CD4-positive, alpha-beta T cell treated with Interleukin-15 for 4 hours (primary cell): ENCODE measurements at regions not wholly inside any gene's neighbourhood (a gene's known extent, or its start where the extent isn't known, plus 50 kb on each side); places are given as distances from the start of the nearest gene placed in this dataset.
A peak's percentile ranks its signal among the peaks of the same experiment; 100 is the strongest.

Source experiments
- DNase-seq: peaks from one replicate; pipeline ENCODE4 v3.0.0-alpha.2; 2020; ENCODE audit warnings: low spot score

DNA sequence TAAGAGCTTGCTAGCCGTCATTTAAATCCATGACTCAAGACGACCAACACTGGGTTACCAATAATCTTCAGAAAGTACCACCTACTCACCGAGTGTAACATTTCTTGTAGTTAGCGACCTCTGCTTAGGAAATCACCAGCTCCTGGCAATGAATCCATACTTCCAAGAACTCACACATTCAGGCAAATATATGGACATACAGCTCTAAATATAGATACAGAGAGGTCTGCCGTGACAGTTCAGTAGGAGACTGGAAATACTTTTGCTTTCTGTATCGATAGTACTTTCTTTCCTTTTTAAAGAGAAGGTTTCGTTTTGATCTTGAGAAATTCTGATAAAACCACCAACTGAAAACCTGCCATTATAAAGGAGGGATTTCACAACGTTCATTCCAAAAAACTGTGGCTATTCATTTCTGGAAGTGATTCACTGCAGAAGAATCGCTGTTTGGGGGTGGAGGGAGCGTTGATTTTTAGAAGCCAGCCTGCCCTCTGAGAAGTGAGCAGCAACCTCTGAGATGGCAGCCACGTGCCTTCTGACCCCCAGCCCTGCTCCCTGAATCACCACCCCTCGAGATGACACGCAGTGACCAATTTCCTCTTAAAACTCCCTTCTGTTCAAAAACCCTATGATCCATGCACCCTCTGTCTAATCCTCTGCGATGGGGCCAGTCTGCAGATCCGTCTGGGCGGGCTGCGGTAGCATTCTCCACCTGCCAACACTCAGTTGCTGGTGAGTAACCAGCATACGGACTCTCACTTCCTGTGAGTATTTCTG lies 179.0 kb upstream of the KLF14 start:
- peak; percentile 92 for DNase-seq

DNA sequence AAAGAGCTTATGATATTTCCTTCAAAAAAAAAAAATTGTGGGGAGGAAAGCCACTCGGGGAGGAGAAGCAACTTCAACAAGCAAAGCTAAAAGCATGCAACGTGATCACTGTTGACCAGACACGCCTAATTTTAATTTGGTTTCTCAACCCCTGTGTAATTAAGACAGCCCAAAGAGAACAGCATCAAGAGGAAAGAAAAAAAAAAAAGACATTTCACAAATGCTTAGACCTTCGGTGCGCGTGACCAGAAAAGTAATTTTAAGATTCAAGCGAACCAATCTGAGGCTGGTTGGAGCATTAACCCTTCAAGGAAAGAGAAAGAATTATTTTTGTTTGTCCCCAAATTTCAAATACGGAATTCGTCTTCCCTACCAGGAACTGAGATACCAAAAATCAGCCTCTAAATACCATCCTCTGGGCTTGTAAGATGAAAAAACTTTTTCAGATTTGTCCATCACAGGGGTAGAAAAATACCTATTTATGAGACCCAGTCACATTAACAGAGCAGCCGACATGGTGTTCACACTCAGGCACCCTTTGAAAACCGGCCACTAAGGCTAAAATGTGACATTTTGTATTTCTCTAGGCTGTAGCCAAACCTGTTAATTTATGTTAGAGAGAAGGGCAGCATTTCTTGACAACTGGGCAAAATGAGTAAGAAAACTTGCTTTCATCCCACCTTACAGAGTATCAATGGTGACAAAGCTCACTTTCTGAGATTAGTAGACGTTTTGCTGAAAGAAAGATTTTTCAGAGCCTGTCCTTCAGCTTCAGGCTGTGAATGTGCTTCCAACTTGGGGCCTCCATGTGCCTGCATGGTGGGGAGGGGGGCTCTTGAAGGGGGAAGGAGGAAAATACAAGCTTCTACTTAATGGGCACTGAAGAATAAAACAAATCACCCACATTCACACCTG lies 179.9 kb upstream of the KLF14 start:
- DNase-seq, result no peak

DNA sequence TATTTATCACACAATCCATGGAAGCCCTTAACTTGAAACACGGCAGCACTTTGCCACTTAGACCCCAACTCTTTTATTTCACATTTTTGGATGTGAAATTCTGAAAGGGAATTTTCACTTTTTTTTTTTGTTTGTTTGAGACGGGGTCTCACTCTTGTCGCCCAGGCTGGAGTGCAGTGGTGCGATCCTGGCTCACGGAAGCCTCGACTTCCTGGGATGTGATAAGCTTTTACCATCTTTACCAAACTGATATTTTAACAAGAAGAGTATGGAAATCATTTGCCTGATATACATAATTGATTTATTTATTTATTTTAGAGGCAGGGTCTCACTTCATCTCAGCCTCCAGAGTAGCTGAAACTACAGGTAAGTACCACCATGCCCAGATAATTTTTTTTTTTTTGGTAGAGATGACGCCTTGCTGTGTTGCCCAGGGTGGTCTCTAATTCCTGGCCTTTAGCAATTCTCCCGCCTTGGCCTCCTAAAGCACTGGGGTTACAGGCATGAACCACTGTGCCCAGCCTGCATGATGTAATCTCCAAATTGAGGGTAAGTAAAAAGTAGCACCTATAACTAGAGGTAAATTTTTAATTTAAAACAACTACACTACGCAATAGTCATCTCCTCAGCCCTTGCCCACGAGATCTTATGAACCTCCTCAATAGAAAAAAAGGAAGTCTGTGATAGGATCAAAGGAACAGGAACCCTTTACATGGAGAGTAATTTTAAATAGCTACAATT lies 180.7 kb upstream of the KLF14 start:
- no peak for DNase-seq

DNA sequence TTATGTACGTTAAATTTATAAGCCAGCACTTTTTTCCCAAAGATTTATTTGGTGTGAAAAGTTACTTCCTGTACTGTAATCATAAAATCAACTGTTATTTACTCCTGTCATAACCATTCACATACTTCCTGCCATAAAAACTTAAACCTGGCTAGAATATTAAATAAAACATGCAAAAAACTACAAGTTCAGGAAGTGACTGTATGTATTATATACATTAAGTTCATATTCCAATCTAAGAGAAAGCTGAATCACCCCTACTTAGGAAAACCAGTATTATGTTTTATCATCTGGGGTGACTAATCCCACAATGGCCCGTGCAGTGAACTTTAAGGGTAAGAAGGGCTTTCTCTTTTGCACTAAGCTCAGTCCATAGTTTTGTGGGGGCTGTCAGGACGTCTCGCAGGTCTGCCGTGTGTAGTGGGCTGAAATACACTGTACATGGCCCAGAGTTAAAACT lies 183.7 kb upstream of the KLF14 start:
- no peak for DNase-seq

DNA sequence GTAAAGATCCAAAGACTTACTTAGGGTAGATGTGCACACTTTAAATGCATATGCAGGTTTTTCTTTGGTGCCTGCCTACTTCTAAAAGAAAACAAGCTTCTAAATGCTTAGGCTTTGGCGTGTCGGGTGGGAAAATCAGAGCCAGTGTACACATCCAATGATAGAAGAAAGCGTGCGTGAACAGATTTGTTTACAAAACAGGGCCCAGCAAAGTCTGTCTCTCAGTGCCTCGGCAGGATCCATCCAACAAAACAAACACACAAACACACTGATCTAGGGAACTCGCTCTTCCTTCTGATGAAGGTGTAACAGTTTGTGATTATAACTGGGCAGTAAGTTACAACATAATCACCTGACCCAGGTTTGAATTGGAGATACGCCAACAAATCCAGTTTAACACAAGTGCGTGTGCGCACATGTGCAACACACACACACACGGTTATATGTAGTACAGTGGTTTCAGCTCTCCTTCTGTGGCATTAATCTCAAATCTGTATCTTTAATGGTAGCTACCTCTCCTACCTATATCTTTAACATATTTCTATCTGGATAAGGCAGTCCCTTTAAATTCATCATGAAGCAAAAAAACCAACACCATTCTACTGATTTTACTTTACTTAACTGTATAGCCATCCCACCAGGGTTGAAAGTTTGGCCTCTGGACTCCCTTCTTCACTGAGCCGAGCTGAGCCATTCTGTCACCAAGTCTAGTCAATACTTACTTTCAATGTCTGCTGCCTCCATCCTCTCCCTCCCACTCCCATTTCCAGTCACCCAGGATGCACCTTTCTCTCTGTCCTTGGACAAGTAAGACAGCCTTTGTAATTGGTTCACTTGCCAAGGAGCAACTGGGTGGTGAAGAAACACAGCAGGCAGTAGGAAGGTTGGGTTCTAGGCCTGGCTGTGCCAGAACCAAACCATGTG lies 184.4 kb upstream of the KLF14 start:
- DNase-seq, result no peak

DNA sequence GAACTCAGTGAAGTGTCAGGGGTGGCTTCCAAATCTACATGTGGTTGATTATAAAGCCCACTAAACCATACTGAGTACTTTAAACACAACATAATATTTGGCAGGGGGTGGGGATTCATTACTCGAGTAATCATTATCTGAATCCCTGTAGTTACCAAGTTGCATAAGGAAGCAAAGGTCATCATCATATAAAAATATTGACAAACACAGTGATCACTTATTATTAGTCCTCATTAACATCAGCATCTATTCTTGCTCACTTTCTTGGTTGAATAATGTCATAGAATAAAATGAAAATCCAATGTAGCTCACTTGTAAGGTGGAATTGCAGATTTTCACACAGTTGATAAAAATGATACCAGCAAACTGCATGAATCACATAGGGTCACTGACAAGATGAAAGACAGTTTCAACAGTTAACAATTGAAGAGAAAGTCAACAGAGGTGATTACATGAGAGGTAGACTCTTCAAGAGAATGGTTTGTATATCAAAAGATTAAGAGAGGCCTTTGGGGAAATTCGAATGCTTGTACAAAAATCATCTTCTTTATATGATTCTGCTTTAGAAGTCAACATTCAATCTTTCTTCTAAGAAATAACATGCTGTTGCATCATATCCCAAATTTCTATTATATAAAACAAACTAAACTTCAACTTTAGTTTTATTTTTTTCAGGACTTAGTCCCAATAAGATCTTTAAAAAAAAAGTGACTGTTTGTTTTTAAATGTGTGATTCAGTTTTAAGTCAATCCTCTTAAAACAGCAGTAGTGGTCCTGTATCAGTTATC lies 185.5 kb upstream of the KLF14 start:
- DNase-seq, result no peak

DNA sequence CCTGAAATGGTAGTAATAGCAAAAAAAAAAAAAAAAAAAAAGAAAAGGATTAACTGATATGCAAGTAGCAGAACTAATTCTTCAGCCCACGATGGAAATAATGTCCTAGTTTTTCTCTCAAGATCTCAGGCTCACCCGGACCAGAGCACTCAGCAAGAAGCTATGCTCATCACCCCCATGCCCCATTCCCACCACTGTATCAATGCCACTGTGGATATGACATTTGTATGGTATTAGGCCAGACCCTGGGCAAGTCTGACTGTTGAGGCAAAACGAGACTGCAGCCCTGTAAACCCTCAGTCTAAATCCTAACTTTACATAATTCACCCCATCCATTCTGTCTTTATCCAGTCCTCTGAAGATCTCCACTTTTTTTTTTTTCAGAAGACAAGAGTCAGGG lies 186.1 kb upstream of the KLF14 start:
- DNase-seq, result no peak

DNA sequence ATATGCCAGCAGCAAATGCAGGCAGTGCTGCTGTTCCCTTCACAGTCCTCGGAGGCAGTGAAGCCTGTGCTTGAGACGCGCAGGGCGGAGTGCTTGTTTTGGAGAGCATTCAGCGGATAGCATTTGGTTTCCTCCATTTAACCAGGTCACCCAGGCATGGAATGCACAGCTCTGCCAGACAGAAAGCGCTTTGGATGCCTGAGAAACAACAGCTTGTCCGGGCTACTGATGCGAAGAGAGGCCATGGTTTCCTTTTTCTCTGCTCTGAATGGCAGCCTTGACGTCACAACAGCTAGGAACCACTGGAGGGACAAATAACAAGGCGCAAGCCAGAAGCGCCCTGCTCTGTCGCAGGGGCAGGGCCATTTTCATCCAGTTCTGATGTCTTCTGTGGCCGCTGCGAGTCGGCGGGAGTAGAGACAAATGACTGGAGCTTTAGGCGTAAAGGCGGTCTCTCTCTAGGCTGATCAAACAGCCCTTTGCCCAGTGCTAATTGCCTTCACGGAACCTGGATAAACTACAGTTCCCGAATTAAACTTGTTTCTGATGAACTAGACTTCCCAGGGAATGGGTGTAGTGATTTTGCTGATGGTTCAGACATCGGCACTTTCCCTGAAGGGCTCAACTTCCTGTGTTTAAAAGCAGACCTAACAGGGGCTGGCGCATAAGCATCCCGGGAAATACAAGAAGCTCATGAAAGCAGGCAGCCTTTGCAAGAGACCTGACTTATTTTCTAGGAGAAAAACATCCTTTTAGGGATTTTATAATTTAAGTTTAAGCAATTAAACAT lies 187.6 kb upstream of the KLF14 start:
- DNase-seq, result no peak

DNA sequence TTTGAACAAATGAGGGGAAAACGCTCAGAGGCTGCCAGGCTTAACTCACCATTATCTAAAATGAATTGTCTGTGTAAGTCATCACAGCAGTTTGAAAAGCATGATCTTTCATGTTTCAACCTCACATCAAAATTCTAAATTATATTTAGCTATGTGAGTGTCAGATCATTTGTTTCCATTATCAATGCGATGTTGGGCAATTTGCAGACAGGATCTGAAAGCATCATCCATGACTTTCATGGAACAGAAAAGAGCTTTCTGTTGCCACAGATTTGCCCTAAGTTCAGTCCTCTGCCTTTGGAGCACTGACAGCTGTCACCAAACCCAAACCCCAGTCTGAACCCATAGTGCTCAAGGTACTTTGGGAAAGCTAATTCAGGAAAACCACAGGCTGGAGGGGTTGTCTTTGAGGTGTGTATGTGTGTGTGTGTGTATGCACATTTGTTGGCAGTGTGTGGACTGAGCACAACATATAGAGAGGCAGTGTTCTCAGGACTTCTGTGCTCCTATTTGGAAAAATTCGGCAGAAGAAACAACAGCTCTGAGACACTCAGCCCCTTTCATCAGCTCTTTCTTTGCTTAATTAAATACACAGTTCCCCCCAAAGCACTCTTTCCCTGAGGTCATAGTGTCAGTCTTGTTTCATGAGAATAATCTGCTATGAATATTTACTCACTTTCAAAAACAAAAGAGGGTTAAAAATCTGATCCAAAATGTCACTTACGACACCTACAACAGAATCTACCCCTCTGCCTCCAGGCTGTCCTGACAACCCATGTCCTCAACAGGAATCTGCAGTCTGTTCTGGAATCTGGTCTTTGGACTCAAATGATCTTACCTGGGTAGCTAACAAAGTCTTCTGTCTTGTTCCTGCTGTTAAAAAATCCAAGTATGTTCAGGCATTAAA lies 188.5 kb upstream of the KLF14 start:
- no peak for DNase-seq

DNA sequence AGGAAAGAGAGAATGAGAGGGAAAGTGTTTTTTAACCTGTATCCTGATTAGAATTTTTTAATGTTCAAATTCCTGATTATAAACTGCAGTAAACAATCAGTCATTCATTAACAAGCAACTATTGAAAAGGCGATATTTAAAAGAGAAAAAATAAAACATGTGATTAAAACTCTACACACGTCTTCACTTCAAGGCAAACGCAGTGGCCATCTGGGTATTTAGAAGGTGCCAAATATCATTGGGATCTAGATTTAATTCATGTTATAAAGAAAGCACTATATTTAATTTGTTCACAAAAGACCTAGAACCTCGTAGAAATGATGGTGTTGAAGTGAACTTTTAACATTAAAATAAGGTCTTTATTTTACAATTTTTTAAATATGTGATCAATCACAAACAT lies 189.4 kb upstream of the KLF14 start:
- no peak for DNase-seq

DNA sequence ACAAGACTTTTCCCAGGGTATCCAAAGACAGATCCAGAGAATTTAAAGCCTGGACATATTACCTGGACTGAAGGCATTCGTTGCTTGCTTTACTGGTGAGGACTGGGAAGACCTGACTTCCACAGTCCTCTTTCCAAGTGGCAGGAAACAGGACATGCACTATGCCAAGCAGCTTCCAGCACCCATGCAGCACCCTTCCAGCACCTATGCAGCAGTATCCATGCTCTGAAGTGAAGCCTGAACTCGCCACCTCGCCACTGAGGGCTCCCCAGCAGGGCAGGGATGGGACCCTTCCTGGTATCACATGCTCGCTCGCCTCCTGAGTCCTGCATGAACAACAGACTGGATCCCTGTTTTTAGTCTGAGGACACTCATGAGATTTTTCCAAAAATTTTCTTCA lies 189.9 kb upstream of the KLF14 start:
- DNase-seq, result no peak

DNA sequence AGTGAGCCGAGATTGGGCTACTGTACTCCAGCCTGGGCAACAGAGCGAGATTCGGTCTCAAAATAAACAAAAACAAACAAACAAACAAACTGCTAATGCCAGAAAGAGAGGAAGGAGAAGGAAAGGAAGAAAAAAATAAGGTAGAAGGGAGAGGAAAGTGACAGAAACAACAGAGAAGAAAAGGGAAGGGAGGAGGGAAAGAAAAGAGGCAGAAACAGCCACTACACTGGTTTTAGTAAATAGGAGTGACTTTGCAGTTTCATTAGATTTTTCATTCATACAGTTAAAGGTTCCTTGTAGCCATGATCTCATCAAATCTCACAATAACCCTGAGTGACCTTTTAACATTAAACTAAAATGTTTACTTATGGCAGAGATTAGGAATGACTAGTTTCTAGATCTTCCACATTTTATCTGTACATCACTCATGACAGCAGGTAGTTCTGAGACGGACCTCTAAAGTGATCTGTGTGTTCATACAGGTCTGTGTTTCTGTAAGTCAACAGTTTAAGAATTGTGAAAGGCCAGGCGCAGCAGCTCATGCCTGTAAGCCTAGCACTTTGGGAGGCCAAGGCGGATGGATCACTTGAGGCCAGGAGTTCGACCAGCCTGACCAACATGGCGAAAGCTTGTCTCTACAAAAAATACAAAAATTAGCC lies 191.3 kb upstream of the KLF14 start:
- no peak for DNase-seq

DNA sequence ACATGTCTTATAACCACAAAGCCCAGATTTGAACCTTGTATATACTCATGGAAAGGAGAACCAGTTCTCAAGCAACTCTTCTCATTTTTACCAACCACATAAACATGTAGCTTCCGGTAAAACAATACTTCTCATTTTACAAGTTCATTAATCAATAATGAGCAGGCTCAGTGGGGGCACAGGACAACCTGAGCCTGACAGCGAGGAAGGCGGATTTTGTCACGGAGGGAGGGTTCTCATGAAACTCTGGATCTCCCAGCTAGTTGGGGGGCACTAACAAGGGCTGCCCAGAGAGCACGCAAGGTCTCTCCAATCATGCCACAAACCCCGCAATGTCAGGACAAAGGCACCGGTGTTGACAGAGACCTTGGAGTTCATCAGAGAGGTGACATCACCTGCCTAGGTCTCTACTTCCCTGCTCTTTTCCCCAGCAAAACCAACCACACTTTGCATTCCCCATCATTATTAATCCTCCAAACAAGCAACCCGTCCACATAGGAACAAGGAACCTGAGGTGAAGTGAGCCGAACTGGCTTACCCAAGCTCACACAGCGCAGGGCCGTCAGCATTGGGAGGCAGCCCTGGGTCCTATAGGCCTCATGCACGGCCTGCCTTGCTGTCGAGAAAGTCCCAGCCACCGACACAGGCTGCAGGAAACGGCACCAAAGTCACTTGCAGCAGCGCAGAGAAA lies 192.1 kb upstream of the KLF14 start:
- no peak for DNase-seq

DNA sequence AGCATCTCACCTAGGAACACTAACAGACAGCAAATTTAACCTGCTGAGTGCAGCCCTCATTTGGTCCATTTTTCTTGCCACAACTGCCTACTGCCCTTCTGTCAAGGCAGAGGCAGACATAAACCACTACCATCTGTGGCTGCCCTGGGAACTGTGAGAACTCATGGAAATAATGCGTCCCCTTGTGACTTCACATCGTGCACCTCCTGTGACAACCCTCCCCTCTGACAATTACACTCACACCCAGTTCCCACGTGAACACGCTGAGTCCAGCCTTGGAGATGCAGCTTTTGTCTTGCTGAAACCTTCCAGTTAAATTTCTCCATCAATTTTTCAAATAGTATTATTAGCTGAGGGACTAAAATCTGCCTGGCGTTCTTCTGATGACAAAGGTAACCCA lies 193.1 kb upstream of the KLF14 start:
- DNase-seq, result no peak

DNA sequence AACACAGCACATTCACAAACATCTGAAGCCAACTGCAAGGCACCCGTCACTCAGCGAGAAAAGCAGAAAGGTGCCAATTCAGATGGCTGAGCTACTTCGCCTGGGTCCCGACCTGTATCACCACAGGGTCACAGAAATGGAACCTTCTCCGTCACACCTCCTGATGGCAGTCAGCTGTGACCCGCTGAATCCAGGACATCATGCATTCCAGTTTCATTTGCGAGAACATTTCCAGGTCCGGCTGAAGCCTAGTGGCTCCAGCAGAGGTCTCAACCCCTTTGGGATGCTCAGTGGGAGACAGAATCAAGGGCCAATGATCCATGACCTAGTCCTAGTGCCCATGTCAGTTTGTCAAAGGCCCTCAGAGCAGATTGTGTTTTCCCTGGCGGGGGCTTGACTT lies 193.6 kb upstream of the KLF14 start:
- DNase-seq, result no peak

DNA sequence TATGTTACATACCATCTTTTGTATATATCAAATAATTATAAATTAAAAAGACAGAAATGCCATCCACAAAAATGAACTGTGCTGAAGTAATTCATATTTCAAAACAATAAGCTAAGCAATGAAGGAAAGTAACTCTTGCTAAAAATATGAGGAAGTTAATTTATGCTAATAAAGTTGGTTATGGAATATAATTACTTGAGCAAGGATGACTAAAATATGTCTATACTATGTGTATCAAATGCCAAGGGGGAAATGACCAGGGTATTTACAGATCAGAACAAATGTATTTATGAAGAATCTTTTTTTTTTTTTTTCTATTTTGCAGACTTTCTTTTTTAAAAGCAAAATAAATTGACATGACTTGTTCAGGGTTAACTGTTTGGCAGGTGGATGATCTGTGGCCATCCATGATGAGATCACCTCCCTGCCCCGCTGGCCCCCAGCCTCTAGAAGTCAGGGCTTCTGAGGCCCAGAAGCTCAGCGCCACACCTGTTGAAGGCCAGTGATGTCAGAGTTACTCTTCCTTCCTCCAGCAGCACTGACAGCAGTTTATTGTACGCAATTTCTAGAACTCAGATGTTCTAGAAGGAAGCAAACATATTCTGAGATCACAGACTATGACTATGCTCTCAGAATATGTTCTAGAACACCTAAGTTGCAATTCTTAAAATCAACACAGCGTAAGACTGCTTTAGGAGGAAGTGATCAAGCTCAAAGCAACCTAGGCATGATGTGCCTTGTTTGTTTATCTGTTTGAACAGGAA lies 196.1 kb upstream of the KLF14 start:
- DNase-seq, result peak; percentile 58

DNA sequence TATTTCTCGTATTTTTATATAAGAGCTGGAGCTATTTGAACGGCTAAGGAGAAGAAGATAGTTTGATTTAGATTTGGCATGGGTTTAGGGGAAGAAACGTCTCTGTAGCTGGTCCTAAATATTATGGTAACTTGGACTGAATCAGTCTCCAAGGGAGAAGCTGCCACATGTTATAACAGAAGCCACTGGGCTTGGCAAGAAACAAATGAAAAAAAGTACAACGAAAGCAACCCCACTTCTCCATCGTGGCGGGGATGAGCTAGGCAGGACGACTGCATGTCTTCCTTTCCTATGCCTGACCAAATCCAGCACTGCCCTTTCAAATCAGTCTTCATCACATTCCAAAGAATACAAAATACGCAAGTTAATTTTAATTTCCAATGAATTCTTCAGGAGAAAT lies 196.7 kb upstream of the KLF14 start:
- DNase-seq, result no peak
